OCI-LY3 (cell line): ENCODE measurements at regions not wholly inside any gene's neighbourhood (a gene's known extent, or its start where the extent isn't known, plus 50 kb on each side); places are given as distances from the start of the nearest gene placed in this dataset.

Experiments used
- H2AFZ ChIP-seq: fragments of 200-600, 300-600 bp; shearing (Covaris generic); 2 replicates; pipeline ENCODE4 v1.6.0; 2014; ENCODE audit warnings: antibody characterized with exemption, low read depth, low read length
- H3K27ac ChIP-seq: fragments of 200-600, 300-600 bp; sonication (generic); 2 replicates; pipeline ENCODE4 v1.5.1; 2014; ENCODE audit warnings: mild to moderate bottlenecking, low read length, moderate library complexity, mixed read lengths
- H3K27me3 ChIP-seq: fragments of 200-600, 300-600 bp; sonication (generic); 2 replicates; pipeline ENCODE4 v1.6.1; 2014; ENCODE audit warnings: low read depth, low read length, mixed read lengths
- H3K36me3 ChIP-seq: fragments of 200-600, 300-600 bp; sonication (generic); replicated peaks from 2 replicates; pipeline ENCODE3; 2014; ENCODE audit warnings: low read depth, low read length, mixed read lengths
- H3K4me1 ChIP-seq: fragments of 300-600, 200-600 bp; sonication (generic); 2 replicates; pipeline ENCODE4 v1.6.1; 2014; ENCODE audit warnings: low read length, mixed read lengths
- H3K4me2 ChIP-seq: fragments of 200-600, 300-600 bp; sonication (generic); 2 replicates; pipeline ENCODE4 v1.6.1; 2014; ENCODE audit warnings: low read length, mixed read lengths
- H3K4me3 ChIP-seq: fragments of 300-600, 200-600 bp; sonication (generic); 2 replicates; pipeline ENCODE4 v1.5.1; 2014; ENCODE audit warnings: antibody characterized with exemption, mild to moderate bottlenecking, low read length, moderate library complexity
- H3K79me2 ChIP-seq: fragments of 300-600, 200-600 bp; shearing (Covaris generic); 2 replicates; pipeline ENCODE4 v1.6.1; 2014; ENCODE audit warnings: mild to moderate bottlenecking, low read length, mixed read lengths
- H3K9ac ChIP-seq: fragments of 300-600, 200-600 bp; shearing (Covaris generic); 2 replicates; pipeline ENCODE4 v1.6.0; 2014; ENCODE audit warnings: mild to moderate bottlenecking, low read length, moderate library complexity
- H3K9me3 ChIP-seq: fragments of 200-600, 300-600 bp; shearing (Covaris generic); 2 replicates; pipeline ENCODE4 v1.6.1; 2014; ENCODE audit warnings: low read length, mixed read lengths; ENCODE audit not compliant: insufficient read depth
- H4K20me1 ChIP-seq: fragments of 200-600, 300-600 bp; sonication (generic); 2 replicates; pipeline ENCODE4 v1.6.1; 2016; ENCODE audit warnings: low read length, mixed read lengths; ENCODE audit not compliant: insufficient read depth
- EZH2phosphoT487 ChIP-seq: fragments of 200-600 bp; shearing (Covaris generic); IDR thresholded peaks from 2 replicates; pipeline ENCODE4 v1.6.1; 2018; ENCODE audit warnings: antibody characterized with exemption, mixed run types, low read depth
- TF ChIP-seq, protein P1 (sequence below): fragments of 200-600, 300-600 bp; sonication (generic); IDR thresholded peaks from 2 replicates; pipeline ENCODE4 v1.5.1; 2014; ENCODE audit warnings: antibody characterized with exemption, low read length, low read depth

DNA sequence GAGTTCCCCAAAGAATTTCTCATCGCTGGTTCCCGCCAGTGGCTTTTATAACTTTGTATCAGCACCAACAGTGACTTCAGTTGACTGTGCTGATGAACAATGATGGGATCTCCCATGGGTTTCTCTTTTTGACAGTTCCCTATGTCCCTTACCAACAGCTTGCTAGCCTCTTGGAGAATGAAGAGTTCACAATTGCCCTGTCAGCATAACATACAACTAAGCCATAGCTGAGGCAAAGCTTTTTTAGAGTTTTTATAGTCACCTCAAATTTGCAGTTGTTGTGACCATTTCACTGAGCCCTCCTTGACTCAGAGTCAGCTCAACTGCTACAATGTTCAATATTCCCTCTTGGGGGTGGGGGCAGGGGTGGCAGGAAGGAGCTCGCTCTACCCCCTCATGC is 179.8 kb downstream of the TFEC start:
- Histone ChIP-seq H3K4me3 (no peak overlapping the region), H3K36me3 (no peaks in the 10 kb centered on the region), H3K9me3 (no peaks in the 10 kb centered on the region), H3K4me2 (no peak overlapping the region), H3K27me3 (no peaks in the 10 kb centered on the region), H2AFZ (no peak overlapping the region), H3K27ac (no peak overlapping the region), H3K4me1 (no peaks in the 10 kb centered on the region), H4K20me1 (no peaks in the 10 kb centered on the region), H3K79me2 (no peaks in the 10 kb centered on the region), H3K9ac (no peak overlapping the region)
- no peak for TF ChIP-seq EZH2phosphoT487
- TF ChIP-seq, protein P1, sequence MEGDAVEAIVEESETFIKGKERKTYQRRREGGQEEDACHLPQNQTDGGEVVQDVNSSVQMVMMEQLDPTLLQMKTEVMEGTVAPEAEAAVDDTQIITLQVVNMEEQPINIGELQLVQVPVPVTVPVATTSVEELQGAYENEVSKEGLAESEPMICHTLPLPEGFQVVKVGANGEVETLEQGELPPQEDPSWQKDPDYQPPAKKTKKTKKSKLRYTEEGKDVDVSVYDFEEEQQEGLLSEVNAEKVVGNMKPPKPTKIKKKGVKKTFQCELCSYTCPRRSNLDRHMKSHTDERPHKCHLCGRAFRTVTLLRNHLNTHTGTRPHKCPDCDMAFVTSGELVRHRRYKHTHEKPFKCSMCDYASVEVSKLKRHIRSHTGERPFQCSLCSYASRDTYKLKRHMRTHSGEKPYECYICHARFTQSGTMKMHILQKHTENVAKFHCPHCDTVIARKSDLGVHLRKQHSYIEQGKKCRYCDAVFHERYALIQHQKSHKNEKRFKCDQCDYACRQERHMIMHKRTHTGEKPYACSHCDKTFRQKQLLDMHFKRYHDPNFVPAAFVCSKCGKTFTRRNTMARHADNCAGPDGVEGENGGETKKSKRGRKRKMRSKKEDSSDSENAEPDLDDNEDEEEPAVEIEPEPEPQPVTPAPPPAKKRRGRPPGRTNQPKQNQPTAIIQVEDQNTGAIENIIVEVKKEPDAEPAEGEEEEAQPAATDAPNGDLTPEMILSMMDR, result no peak

DNA sequence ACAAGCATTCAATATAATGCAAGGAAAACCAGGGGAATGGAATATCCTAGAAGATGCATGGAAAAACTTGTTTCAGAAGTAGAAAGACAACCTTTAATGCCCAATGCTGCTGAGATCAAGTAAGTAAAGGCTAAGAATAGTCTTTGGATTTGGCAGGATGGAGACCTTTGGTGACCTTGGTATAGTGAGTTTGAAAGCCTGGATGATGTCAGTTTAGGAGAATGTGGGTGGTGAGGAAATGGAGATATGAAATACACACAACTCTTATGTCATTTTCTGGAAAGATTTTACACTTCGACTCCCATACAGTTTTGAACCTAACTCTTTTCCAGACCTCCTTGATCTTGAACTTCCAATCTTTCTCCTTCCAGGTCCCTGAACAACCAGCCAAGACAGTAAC is 185.7 kb downstream of the TFEC start:
- Histone ChIP-seq H3K36me3 (no peaks in the 10 kb centered on the region), H3K27me3 (no peaks in the 10 kb centered on the region), H3K9ac (no peak overlapping the region), H3K4me1 (no peaks in the 10 kb centered on the region), H3K9me3 (no peaks in the 10 kb centered on the region), H4K20me1 (no peaks in the 10 kb centered on the region), H3K4me2 (no peak overlapping the region), H3K4me3 (no peak overlapping the region), H3K79me2 (no peaks in the 10 kb centered on the region), H2AFZ (no peak overlapping the region), H3K27ac (no peak overlapping the region)
- no peak for TF ChIP-seq EZH2phosphoT487
- TF ChIP-seq, protein P1, result no peak

DNA sequence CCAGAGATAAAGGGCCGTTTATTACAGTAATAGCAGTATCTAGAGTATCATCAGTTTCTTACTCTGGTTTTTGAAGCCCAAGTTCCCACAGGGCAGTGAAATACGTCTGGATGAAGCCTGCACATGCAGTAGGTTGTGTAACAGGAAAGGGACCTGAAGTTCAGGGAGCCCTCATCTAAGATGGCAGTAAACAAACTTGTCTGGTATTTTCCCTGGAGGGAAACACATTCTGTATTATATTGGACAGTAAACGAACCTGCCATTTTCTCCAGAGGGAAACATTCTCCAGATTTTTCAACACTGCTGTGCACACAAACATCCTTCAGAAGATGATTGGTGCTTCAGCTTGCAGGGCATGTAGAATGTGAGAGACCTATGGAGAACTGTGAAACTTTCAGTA is 189.9 kb downstream of the TFEC start:
- H3K79me2 ChIP-seq, result no peaks in the 10 kb centered on the region
- TF ChIP-seq EZH2phosphoT487, result no peak
- TF ChIP-seq, protein P1, result no peak
- no peak overlapping the region for H2AFZ ChIP-seq
- no peaks in the 10 kb centered on the region for H3K4me1 ChIP-seq
- H3K9ac ChIP-seq, result no peak overlapping the region
- no peaks in the 10 kb centered on the region for H3K27me3 ChIP-seq
- H3K27ac ChIP-seq, result no peak overlapping the region
- no peak overlapping the region for H3K4me3 ChIP-seq
- H3K36me3 ChIP-seq, result no peaks in the 10 kb centered on the region
- H3K9me3 ChIP-seq, result no peaks in the 10 kb centered on the region
- H3K4me2 ChIP-seq, result no peak overlapping the region
- H4K20me1 ChIP-seq, result no peaks in the 10 kb centered on the region

DNA sequence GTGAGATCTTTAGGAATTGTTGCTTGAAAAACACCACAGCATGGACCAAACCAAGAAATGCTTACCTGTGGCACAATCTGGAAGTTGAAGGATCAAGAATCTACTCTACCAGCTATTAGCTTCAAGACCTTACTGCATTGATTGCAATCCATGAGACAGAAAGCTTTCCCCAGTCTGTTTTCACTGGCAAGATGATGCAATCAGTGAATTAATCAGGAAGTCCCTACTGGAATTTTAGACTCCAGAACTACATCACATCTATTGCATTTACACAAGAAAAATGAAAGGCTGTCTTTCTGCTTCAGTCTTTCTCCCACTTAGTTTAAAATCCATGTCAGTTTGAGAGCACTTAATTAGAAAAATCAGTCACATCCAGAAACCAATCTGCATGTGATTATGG is 191.7 kb downstream of the TFEC start:
- Histone ChIP-seq H3K9me3 (no peaks in the 10 kb centered on the region), H3K36me3 (no peaks in the 10 kb centered on the region), H3K27ac (no peak overlapping the region), H4K20me1 (no peaks in the 10 kb centered on the region), H3K79me2 (no peaks in the 10 kb centered on the region), H3K4me2 (no peak overlapping the region), H3K4me3 (no peak overlapping the region), H3K9ac (no peak overlapping the region), H3K27me3 (no peaks in the 10 kb centered on the region), H2AFZ (no peak overlapping the region), H3K4me1 (no peaks in the 10 kb centered on the region)
- TF ChIP-seq, protein P1, result no peak
- no peak for TF ChIP-seq EZH2phosphoT487
